NT2/D1 (cell line): ENCODE measurements at regions not wholly inside any gene's neighbourhood (a gene's known extent, or its start where the extent isn't known, plus 50 kb on each side); places are given as distances from the start of the nearest gene placed in this dataset.

ENCODE experiments used
- SUZ12 ChIP-seq: IDR thresholded peaks from 2 replicates; pipeline ENCODE4 v1.6.1; 2011; ENCODE audit not compliant: insufficient read length, insufficient read depth; ENCODE audit errors: extremely low read depth
- YY1 ChIP-seq: IDR thresholded peaks from 2 replicates; pipeline ENCODE4 v1.6.1; 2011; ENCODE audit not compliant: insufficient read length, insufficient read depth
- ZNF274 ChIP-seq: IDR thresholded peaks from 2 replicates; pipeline ENCODE4 v1.6.1; 2011; ENCODE audit warnings: mild to moderate bottlenecking, low read depth, low read length

DNA sequence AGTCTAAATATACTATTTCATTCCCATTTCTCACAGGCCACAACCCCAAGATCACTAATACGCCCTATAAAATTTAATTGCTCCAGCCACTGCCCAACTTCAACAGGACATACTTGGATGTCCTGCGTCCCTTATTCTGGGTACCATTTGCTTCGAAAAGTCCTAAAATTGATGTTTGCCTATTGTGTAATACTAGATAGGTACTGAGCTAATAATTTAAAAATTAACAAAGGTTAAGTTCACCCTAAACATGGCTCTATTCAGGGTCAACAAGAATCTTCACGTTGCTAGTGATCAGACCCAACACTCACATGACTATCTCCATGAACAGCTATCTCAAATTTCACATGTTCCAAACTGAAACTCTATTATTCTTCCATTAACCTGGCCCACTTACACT, 296.4 kb upstream of the RND3 start:
- TF ChIP-seq SUZ12 (no peak), ZNF274 (no peak), YY1 (no peak)
